Mucosa of descending colon (tissue), 3 donors: ENCODE measurements at regions not wholly inside any gene's neighbourhood (a gene's known extent, or its start where the extent isn't known, plus 50 kb on each side); places are given as distances from the start of the nearest gene placed in this dataset.

Source experiments
- ATAC-seq: fragments of 200-7000 bp; cut with Tn5 transposase; one replicate; pipeline ENCODE4 v1.9.1; 2020; ENCODE audit warnings: mild to moderate bottlenecking, moderate library complexity
- DNase-seq, 3 donors: peaks; one replicate each; pipeline ENCODE4 v3.0.0-alpha.2; 2020
- H3K36me3 ChIP-seq: fragments of 200-600 bp; one replicate; pipeline ENCODE4 v1.8.0; 2021; ENCODE audit warnings: low read depth, mild to moderate bottlenecking
- H3K4me1 ChIP-seq: fragments of 200-600 bp; one replicate; pipeline ENCODE4 v1.8.0; 2021; ENCODE audit warnings: low read depth, mild to moderate bottlenecking
- H3K4me3 ChIP-seq: fragments of 200-600 bp; one replicate; pipeline ENCODE4 v1.8.0; 2021; ENCODE audit warnings: mild to moderate bottlenecking
- H3K9me3 ChIP-seq: fragments of 200-600 bp; one replicate; pipeline ENCODE4 v1.8.0; 2021; ENCODE audit warnings: mild to moderate bottlenecking
- CTCF ChIP-seq: fragments of 200-600 bp; IDR thresholded peaks from one replicate; pipeline ENCODE4 v1.8.0; 2022; ENCODE audit warnings: antibody characterized with exemption, mild to moderate bottlenecking
- intact Hi-C, 2 donors: fragments of 100-400 bp; cut with DNase I in 1 of 2; cut with micrococcal nuclease in 1 of 2; formaldehyde crosslinking; loops; one replicate each; pipeline versions ENCODE4 v1.11.0 to v1.11.1; 2022; cut with DNase I, micrococcal nuclease
- donor health status: DM: no; HTN: no; CAD: no; lungs with moderate emphysema.
- donor health status: DM: no; HTN: no; CAD: no.
- donor health status: DM: no; HTN: yes; CAD: no.

- no peaks in the 10 kb centered on the region for H3K4me1 ChIP-seq
- DNase-seq (no peak), ATAC-seq (no peak)
- intact Hi-C loops = no loop called here
- TF ChIP-seq CTCF = no peak
- no peaks in the 10 kb centered on the region for H3K36me3 ChIP-seq
- H3K9me3 ChIP-seq = no peaks in the 10 kb centered on the region
- H3K4me3 ChIP-seq = no peak overlapping the region
Observed at GRCh38 chr12:115049614-115050013, 365.6 kb upstream of the TBX3 start.

- ATAC-seq = no peak
- Histone ChIP-seq H3K4me1 (no peaks in the 10 kb centered on the region), H3K4me3 (no peak overlapping the region), H3K9me3 (no peaks in the 10 kb centered on the region), H3K36me3 (no peaks in the 10 kb centered on the region)
- intact Hi-C loops = no loop called here
- TF ChIP-seq CTCF = no peak
- DNase-seq = no peak
Observed at GRCh38 chr12:115046805-115047204, 362.8 kb upstream of the TBX3 start.

DNA sequence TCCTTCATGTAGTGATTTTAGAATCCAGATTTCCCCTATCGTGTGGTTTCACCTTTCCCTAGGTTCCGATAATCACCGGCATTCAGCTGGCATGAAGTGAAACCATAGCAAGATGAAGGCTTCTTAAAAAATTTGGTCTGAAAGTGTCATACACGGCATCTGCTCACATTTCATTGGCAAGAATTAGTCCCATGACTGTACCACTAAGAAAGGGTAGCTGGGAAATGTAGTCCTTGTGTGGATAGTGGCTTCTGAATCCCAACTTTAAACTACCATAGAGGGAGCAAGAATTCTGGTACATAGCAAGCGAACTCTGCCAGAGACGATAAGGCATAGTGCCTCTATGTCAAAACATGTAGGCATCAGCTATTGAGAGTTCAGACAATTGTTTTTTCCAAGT lies 360.1 kb upstream of the TBX3 start:
- Histone ChIP-seq H3K9me3 (no peaks in the 10 kb centered on the region), H3K36me3 (no peaks in the 10 kb centered on the region), H3K4me3 (no peak overlapping the region), H3K4me1 (no peaks in the 10 kb centered on the region)
- no peak for ATAC-seq
- TF ChIP-seq CTCF = no peak
- DNase-seq = no peak
- intact Hi-C loops = no loop called here

GRCh38 chr12:115043079-115043478 lies 359.1 kb upstream of the TBX3 start:
- ATAC-seq (no peak), DNase-seq (no peak)
- intact Hi-C loops = no loop called here
- Histone ChIP-seq H3K36me3 (no peaks in the 10 kb centered on the region), H3K4me1 (no peaks in the 10 kb centered on the region), H3K9me3 (no peaks in the 10 kb centered on the region), H3K4me3 (no peak overlapping the region)
- TF ChIP-seq CTCF = no peak

- ATAC-seq = no peak
- TF ChIP-seq CTCF = no peak
- intact Hi-C loops = no loop called here
- no peak for DNase-seq
- no peaks in the 10 kb centered on the region for H3K4me1 ChIP-seq
- no peaks in the 10 kb centered on the region for H3K36me3 ChIP-seq
- H3K4me3 ChIP-seq = no peak overlapping the region
- H3K9me3 ChIP-seq = no peaks in the 10 kb centered on the region
Observed at GRCh38 chr12:115042341-115042740, 358.4 kb upstream of the TBX3 start.

DNA sequence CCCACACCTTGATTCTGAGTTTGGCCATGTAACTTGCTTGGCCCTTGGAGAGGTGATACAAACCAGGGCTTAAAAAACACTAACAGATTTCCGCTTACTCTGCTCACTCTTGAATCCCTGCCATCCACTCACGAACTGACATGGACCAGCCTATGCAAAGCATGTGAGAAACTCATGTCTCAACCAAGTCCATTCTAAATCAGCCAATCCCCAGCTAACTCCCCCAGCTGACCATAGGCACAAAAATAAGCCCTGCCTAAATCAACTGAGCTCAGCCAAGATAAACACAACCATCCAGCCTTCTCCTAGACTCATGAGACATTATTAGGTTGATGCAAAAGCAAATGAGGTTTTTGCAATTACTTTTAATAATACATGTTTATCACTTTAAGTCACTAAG lies 353.9 kb upstream of the TBX3 start:
- ATAC-seq (no peak), DNase-seq (no peak)
- Histone ChIP-seq H3K4me1 (no peaks in the 10 kb centered on the region), H3K9me3 (no peaks in the 10 kb centered on the region), H3K36me3 (no peaks in the 10 kb centered on the region), H3K4me3 (no peak overlapping the region)
- intact Hi-C loops = no loop called here
- TF ChIP-seq CTCF = no peak
